Mucosa of rectum (tissue), 2 donors: ENCODE measurements at regions not wholly inside any gene's neighbourhood (a gene's known extent, or its start where the extent isn't known, plus 50 kb on each side); places are given as distances from the start of the nearest gene placed in this dataset.
"Not testable (repeated sequence)": the region's sequence is repeated elsewhere in the genome, so short reads cannot be mapped to it uniquely, and the experiment has no call there.

Experiments
- H3K27ac ChIP-seq, 2 donors: one replicate each; pipeline ENCODE4 v1.7.0; 2013; ENCODE audit warnings: inconsistent platforms in 2 of 2, low read depth in 2 of 2, low read length in 2 of 2
- H3K27me3 ChIP-seq, 2 donors: one replicate each; pipeline ENCODE4 v1.7.0; 2013; ENCODE audit warnings: low read length in 2 of 2; ENCODE audit not compliant: control insufficient read depth in 2 of 2, insufficient read depth in 2 of 2
- H3K36me3 ChIP-seq, 2 donors: one replicate each; pipeline ENCODE4 v1.7.0; 2013; ENCODE audit warnings: low read length in 2 of 2; ENCODE audit not compliant: control insufficient read depth in 2 of 2, insufficient read depth in 2 of 2
- H3K4me1 ChIP-seq, 2 donors: one replicate each; pipeline ENCODE4 v1.7.0; 2013; ENCODE audit warnings: low read length in 2 of 2, mild to moderate bottlenecking in 1 of 2; ENCODE audit not compliant: control insufficient read depth in 2 of 2, insufficient read depth in 2 of 2
- H3K4me3 ChIP-seq, 2 donors: one replicate each; pipeline ENCODE4 v1.7.0; 2013; ENCODE audit warnings: low read length in 2 of 2
- H3K9ac ChIP-seq, 2 donors: one replicate each; pipeline ENCODE4 v1.7.0; 2013; ENCODE audit warnings: low read length in 2 of 2, low read depth in 1 of 2, mild to moderate bottlenecking in 1 of 2
- H3K9me3 ChIP-seq, 2 donors: one replicate each; pipeline ENCODE4 v1.7.0; 2013; ENCODE audit warnings: low read length in 2 of 2; ENCODE audit not compliant: control insufficient read depth in 2 of 2
- donor health status: healthy.
- donor health status: Normal muscosa, but diverticular disease.

- not testable (repeated sequence) for H3K9ac ChIP-seq, H3K27ac ChIP-seq, H3K36me3 ChIP-seq, H3K4me1 ChIP-seq, H3K9me3 ChIP-seq, H3K4me3 ChIP-seq, H3K27me3 ChIP-seq
These were observed 58.8 kb upstream of the ADAMTS5 start for GRCh38 chr21:27025708-27026107.

GRCh38 chr21:27024971-27025370 lies 58.1 kb upstream of the ADAMTS5 start:
- Histone ChIP-seq H3K27ac (no peak overlapping the region), H3K9ac (no peak overlapping the region), H3K27me3 (no peaks in the 10 kb centered on the region), H3K9me3 (no peaks in the 10 kb centered on the region), H3K4me1 (no peaks in the 10 kb centered on the region), H3K36me3 (no peaks in the 10 kb centered on the region), H3K4me3 (no peak overlapping the region)

DNA sequence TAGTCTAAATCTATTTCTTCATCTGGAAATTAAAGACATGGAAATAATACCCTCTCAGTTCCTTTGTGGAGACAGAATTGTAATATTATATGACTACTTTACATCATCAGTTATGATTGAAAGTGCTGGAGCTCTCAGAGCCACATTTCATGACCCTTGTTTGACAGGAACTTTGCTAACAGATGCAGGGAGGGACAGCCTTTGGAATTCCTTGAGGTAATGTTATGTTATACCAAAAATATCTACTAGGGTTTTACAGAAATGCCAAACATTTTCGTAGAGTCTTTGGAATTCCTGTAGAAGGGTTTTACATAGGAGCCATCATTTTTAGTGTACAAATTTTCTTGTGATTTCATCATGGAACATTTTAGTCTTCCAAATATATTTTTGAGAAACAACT lies 57.4 kb upstream of the ADAMTS5 start:
- no peaks in the 10 kb centered on the region for H3K27me3 ChIP-seq
- H3K36me3 ChIP-seq = no peaks in the 10 kb centered on the region
- H3K9ac ChIP-seq = no peak overlapping the region
- no peak overlapping the region for H3K27ac ChIP-seq
- H3K9me3 ChIP-seq = no peaks in the 10 kb centered on the region
- H3K4me1 ChIP-seq = no peaks in the 10 kb centered on the region
- no peak overlapping the region for H3K4me3 ChIP-seq

- H3K9ac ChIP-seq = no peak overlapping the region
- H3K36me3 ChIP-seq = no peaks in the 10 kb centered on the region
- H3K27me3 ChIP-seq = no peaks in the 10 kb centered on the region
- no peak overlapping the region for H3K27ac ChIP-seq
- H3K9me3 ChIP-seq = no peaks in the 10 kb centered on the region
- H3K4me3 ChIP-seq = no peak overlapping the region
- no peaks in the 10 kb centered on the region for H3K4me1 ChIP-seq
These were observed 56.3 kb upstream of the ADAMTS5 start for GRCh38 chr21:27023186-27023585.

DNA sequence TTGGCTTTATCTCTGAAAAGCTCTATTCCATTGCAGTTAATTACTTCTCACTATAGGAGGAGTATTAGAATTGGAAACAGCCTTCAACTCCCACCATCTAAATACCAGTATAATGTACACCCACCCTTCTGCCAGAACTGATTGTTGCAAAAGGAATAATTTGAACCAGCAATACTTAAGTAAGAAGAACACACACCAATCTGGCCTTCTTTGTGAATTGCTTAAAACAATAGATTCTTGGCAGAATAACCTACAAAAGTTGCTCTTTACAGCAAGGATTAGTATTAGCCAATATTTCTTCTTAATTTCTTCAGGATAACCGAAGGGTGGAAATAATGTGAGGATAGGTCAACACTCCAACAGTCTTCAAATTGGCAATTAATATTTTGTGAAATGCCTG lies 54.9 kb upstream of the ADAMTS5 start:
- Histone ChIP-seq H3K4me1 (no peaks in the 10 kb centered on the region), H3K36me3 (no peaks in the 10 kb centered on the region), H3K4me3 (no peak overlapping the region), H3K27ac (no peak overlapping the region), H3K9me3 (no peaks in the 10 kb centered on the region), H3K27me3 (no peaks in the 10 kb centered on the region), H3K9ac (no peak overlapping the region)

GRCh38 chr21:27021046-27021445 lies 54.2 kb upstream of the ADAMTS5 start:
- no peaks in the 10 kb centered on the region for H3K36me3 ChIP-seq
- H3K4me1 ChIP-seq = no peaks in the 10 kb centered on the region
- no peak overlapping the region for H3K27ac ChIP-seq
- H3K4me3 ChIP-seq = no peak overlapping the region
- no peak overlapping the region for H3K9ac ChIP-seq
- H3K9me3 ChIP-seq = no peaks in the 10 kb centered on the region
- H3K27me3 ChIP-seq = no peaks in the 10 kb centered on the region

- Histone ChIP-seq H3K4me1 (no peaks in the 10 kb centered on the region), H3K27me3 (no peaks in the 10 kb centered on the region), H3K9ac (no peak overlapping the region), H3K9me3 (no peaks in the 10 kb centered on the region), H3K36me3 (no peaks in the 10 kb centered on the region), H3K4me3 (no peak overlapping the region), H3K27ac (no peak overlapping the region)
These were observed 50.4 kb upstream of the ADAMTS5 start for GRCh38 chr21:27017246-27017645.
